Ishikawa (cell line): ENCODE measurements at regions not wholly inside any gene's neighbourhood (a gene's known extent, or its start where the extent isn't known, plus 50 kb on each side); places are given as distances from the start of the nearest gene placed in this dataset.

ENCODE experiments used
- CREB1 ChIP-seq: IDR thresholded peaks from 2 replicates; pipeline ENCODE4 v1.6.1; 2012; ENCODE audit warnings: low read depth
- EP300 ChIP-seq: IDR thresholded peaks from 2 replicates; pipeline ENCODE4 v1.6.1; 2012; ENCODE audit warnings: borderline replicate concordance
- MAX ChIP-seq: IDR thresholded peaks from 2 replicates; pipeline ENCODE4 v1.6.1; 2012
- TAF1 ChIP-seq: IDR thresholded peaks from 2 replicates; pipeline ENCODE4 v1.6.1; 2012; ENCODE audit warnings: low read depth, mild to moderate bottlenecking
- TEAD4 ChIP-seq: IDR thresholded peaks from 2 replicates; pipeline ENCODE4 v1.6.1; 2012
- TF ChIP-seq, protein P1 (sequence below): IDR thresholded peaks from 2 replicates; pipeline ENCODE4 v1.6.1; 2012; ENCODE audit warnings: low read depth, mild to moderate bottlenecking

- TF ChIP-seq TAF1 (no peak), MAX (no peak), EP300 (no peak), CREB1 (no peak), TEAD4 (no peak)
- TF ChIP-seq, protein P1, sequence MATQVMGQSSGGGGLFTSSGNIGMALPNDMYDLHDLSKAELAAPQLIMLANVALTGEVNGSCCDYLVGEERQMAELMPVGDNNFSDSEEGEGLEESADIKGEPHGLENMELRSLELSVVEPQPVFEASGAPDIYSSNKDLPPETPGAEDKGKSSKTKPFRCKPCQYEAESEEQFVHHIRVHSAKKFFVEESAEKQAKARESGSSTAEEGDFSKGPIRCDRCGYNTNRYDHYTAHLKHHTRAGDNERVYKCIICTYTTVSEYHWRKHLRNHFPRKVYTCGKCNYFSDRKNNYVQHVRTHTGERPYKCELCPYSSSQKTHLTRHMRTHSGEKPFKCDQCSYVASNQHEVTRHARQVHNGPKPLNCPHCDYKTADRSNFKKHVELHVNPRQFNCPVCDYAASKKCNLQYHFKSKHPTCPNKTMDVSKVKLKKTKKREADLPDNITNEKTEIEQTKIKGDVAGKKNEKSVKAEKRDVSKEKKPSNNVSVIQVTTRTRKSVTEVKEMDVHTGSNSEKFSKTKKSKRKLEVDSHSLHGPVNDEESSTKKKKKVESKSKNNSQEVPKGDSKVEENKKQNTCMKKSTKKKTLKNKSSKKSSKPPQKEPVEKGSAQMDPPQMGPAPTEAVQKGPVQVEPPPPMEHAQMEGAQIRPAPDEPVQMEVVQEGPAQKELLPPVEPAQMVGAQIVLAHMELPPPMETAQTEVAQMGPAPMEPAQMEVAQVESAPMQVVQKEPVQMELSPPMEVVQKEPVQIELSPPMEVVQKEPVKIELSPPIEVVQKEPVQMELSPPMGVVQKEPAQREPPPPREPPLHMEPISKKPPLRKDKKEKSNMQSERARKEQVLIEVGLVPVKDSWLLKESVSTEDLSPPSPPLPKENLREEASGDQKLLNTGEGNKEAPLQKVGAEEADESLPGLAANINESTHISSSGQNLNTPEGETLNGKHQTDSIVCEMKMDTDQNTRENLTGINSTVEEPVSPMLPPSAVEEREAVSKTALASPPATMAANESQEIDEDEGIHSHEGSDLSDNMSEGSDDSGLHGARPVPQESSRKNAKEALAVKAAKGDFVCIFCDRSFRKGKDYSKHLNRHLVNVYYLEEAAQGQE: no peak
Observed at GRCh38 chr13:100824366-100824765, 149.8 kb upstream of the TMTC4 start.
